ENCODE measurements at regions not wholly inside any gene's neighbourhood (a gene's known extent, or its start where the extent isn't known, plus 50 kb on each side); places are given as distances from the start of the nearest gene placed in this dataset.

DNA sequence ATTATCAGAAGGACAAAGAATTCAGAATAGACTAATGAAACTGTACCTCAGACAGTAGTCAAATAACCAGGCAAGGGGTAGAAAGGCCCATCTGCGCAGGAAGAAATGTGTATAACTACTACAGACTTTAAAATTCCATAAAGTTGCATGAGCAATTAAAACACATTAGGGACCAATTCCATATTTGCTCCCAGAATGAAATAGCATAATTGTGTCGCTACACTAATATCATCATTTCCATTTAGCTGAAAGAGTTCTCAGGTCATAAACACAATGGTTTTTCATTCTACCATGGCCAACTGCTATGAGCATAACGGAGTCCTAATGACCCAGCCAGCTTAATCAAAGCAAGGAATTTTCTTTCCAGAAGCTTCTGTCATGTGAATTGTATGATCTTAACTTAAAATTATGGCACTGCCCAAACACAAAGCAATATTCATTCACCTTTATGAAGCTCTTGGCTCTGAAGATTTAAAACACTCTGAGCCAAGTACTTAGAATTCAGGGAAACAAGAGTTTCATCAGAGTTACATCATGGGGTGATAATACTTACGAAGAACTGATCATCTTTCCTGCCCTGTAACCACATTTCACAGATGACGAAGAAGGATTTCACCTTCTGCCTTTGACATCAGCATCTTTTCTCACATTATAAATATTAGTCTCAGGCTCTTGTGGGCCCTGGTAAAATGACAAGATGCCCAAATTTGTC lies 98.1 kb upstream of the DOCK1 start:
- Histone ChIP-seq H3K36me3 (ENCODE audit: low read depth, missing control alignments) (no peaks in the 10 kb centered on the region), H3K9me3 (no peaks in the 10 kb centered on the region), H3K4me1 (no peaks in the 10 kb centered on the region), H3K27me3 (no peaks in the 10 kb centered on the region), H3K27ac (no peak overlapping the region), H3K4me3 (no peak overlapping the region)
- TF ChIP-seq, protein P1, sequence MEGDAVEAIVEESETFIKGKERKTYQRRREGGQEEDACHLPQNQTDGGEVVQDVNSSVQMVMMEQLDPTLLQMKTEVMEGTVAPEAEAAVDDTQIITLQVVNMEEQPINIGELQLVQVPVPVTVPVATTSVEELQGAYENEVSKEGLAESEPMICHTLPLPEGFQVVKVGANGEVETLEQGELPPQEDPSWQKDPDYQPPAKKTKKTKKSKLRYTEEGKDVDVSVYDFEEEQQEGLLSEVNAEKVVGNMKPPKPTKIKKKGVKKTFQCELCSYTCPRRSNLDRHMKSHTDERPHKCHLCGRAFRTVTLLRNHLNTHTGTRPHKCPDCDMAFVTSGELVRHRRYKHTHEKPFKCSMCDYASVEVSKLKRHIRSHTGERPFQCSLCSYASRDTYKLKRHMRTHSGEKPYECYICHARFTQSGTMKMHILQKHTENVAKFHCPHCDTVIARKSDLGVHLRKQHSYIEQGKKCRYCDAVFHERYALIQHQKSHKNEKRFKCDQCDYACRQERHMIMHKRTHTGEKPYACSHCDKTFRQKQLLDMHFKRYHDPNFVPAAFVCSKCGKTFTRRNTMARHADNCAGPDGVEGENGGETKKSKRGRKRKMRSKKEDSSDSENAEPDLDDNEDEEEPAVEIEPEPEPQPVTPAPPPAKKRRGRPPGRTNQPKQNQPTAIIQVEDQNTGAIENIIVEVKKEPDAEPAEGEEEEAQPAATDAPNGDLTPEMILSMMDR (IDR thresholded peaks at IDR 0.05): no peak
- no peak for TF ChIP-seq POLR2A (IDR thresholded peaks at IDR 0.05)
- intact Hi-C loops (cut with DNase I; ENCODE audit: low total_unique reads): no loop called here
- 86 to 91% methylated on average over 5 of the region's 5 CpGs for WGBS, 2 donors
- DNase-seq: no peak

DNA sequence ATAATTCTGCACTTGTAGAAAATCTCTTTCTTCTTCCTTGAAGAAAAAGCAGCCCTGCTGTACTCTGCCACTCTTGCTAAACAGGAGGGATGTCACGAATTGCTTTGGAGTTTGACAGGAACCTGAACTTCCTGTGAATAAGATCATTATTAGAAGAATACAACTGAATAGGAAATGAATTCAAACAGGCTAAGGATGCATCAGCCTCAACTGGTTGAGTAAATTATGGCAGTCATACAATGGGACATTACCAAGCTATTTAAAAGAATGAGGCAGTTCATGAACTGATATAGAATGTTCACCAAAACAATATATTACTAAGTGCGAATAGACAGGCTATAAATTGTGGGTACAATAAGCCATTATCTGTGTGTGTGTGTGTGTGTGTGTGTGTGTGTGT lies 97.1 kb upstream of the DOCK1 start:
- intact Hi-C loops (cut with DNase I; ENCODE audit: low total_unique reads): no loop called here
- no peak for DNase-seq
- WGBS, 2 donors: 58 to 79% methylated on average over 2 of the region's 2 CpGs
- no peaks in the 10 kb centered on the region for H3K36me3 ChIP-seq (ENCODE audit: low read depth, missing control alignments)
- H3K4me1 ChIP-seq: no peaks in the 10 kb centered on the region
- H3K9me3 ChIP-seq: no peaks in the 10 kb centered on the region
- no peaks in the 10 kb centered on the region for H3K27me3 ChIP-seq
- TF ChIP-seq, protein P1 (IDR thresholded peaks at IDR 0.05): no peak
- TF ChIP-seq POLR2A (IDR thresholded peaks at IDR 0.05): no peak
- no peak overlapping the region for H3K27ac ChIP-seq
- H3K4me3 ChIP-seq: no peak overlapping the region

DNA sequence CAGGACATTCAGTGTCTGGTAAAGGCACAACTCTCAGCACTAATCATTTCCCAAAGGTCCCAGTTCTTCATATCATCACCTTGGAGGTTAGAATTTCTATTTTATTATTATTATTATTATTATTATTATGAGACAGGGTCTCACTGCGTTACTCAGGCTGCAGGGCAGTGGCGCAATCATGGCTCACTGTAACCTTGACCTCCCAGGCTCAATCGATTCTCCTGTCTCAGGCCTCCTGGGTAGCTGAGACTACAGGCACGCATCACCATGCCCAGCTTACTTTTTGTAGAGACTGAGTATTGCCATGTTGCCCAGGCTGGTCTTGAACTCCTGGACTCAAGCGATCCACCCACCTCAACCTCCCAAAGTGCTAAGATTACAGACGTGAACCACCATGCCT lies 91.8 kb upstream of the DOCK1 start:
- Histone ChIP-seq H3K4me1 (no peaks in the 10 kb centered on the region), H3K27ac (no peak overlapping the region), H3K4me3 (no peak overlapping the region), H3K9me3 (no peaks in the 10 kb centered on the region), H3K36me3 (ENCODE audit: low read depth, missing control alignments) (no peaks in the 10 kb centered on the region), H3K27me3 (no peaks in the 10 kb centered on the region)
- intact Hi-C loops (cut with DNase I; ENCODE audit: low total_unique reads): no loop called here
- no peak for TF ChIP-seq POLR2A (IDR thresholded peaks at IDR 0.05)
- TF ChIP-seq, protein P1 (IDR thresholded peaks at IDR 0.05): no peak
- no peak for DNase-seq
- 88 to 89% methylated on average over 3 to 6 of the region's 6 CpGs for WGBS, 2 donors

DNA sequence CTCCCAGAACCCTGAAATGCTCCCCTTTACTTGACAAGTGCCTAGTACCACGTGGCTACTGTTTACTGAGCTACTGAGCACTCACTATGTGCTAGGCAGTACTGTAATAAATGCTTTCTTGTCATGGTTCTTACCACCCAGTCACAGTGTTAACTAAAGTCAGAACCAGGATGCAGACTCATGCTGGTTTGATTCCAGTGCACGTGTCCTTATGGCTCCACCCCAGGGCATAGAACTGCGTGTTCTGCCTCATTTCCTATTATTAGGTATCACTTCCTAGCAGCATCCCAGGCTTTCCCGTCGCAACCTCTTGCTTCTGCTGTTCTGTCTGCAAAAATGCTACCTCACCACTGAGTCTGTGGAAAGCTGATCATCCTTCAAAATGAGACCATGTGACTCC lies 71.7 kb upstream of the DOCK1 start:
- Histone ChIP-seq H3K27me3 (no peaks in the 10 kb centered on the region), H3K36me3 (ENCODE audit: low read depth, missing control alignments) (no peaks in the 10 kb centered on the region), H3K9me3 (no peaks in the 10 kb centered on the region), H3K4me3 (no peak overlapping the region), H3K4me1 (no peaks in the 10 kb centered on the region), H3K27ac (no peak overlapping the region)
- intact Hi-C loops (cut with DNase I; ENCODE audit: low total_unique reads): no loop called here
- 62 to 76% methylated on average over 4 to 5 of the region's 5 CpGs for WGBS, 2 donors
- no peak for DNase-seq
- TF ChIP-seq POLR2A (IDR thresholded peaks at IDR 0.05): no peak
- TF ChIP-seq, protein P1 (IDR thresholded peaks at IDR 0.05): no peak

DNA sequence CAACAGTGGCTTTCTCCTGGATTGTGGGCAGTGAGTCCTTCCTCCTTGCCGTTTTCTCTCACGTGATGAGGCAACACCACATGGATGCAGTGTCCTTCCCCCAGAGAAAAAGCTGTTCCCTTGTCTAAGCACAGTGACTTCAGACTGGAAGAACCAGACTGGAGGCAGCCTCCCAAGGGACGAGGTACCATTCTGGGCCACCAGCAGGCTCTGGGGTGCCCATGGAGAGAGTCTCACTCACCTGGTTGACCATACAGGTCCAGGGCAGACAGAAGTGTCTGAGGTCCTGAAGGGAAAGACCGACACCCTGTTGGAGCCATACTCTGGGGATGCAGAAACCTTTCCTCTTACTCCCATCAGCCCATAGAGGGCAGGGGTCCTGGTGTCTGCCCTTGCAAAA lies 69.2 kb upstream of the DOCK1 start:
- DNase-seq: no peak
- H3K27ac ChIP-seq: no peak overlapping the region
- no peak overlapping the region for H3K4me3 ChIP-seq
- no peaks in the 10 kb centered on the region for H3K27me3 ChIP-seq
- intact Hi-C loops (cut with DNase I; ENCODE audit: low total_unique reads): no loop called here
- H3K4me1 ChIP-seq: no peaks in the 10 kb centered on the region
- no peaks in the 10 kb centered on the region for H3K36me3 ChIP-seq (ENCODE audit: low read depth, missing control alignments)
- WGBS, 2 donors: 91 to 100% methylated on average over 1 to 4 of the region's 4 CpGs
- TF ChIP-seq, protein P1 (IDR thresholded peaks at IDR 0.05): no peak
- no peak for TF ChIP-seq POLR2A (IDR thresholded peaks at IDR 0.05)
- no peaks in the 10 kb centered on the region for H3K9me3 ChIP-seq

Data from testis (tissue), 2 donors.